GM12878 (cell line): ENCODE measurements at regions not wholly inside any gene's neighbourhood (a gene's known extent, or its start where the extent isn't known, plus 50 kb on each side); places are given as distances from the start of the nearest gene placed in this dataset.

ENCODE experiments used
- ATAC-seq: fragments of 200-7000 bp; cut with Tn5 transposase; 3 replicates; pipeline ENCODE4 v1.9.1; 2020; ENCODE audit warnings: mild to moderate bottlenecking, moderate library complexity
- BruUV-seq: library from RNA; stranded (reverse); fragments of 400-500 nt; replicated peaks from 2 replicates; lab custom pipeline; 2021; lab: Mats Ljungman, UMichigan
- CTCF ChIA-PET: fragments of 300-600 bp; sonication (Branson Sonifier 250); formaldehyde crosslinking; extraction: SDS; loops from one replicate; lab custom pipeline; 2021; ENCODE audit warnings: inconsistent platforms; lab: Yijun Ruan, JAX
- POLR2A ChIA-PET: fragments of 350-600 bp; formaldehyde crosslinking; extraction: SDS; loops from one replicate; lab custom pipeline; 2021; ENCODE audit warnings: inconsistent platforms; lab: Charles Lee
- RAD21 ChIA-PET: fragments of 300-600 bp; sonication (Branson Sonifier 250); formaldehyde crosslinking; loops from one replicate; lab custom pipeline; 2023; ENCODE audit warnings: antibody characterized with exemption; ENCODE audit not compliant: unreplicated experiment; lab: Charles Lee
- SMC1A ChIA-PET: fragments of 300-600 bp; sonication (Branson Sonifier 250); formaldehyde crosslinking; loops from one replicate; lab custom pipeline; 2023; ENCODE audit not compliant: unreplicated experiment, uncharacterized antibody; lab: Charles Lee
- DNase-seq: peaks from one replicate; pipeline ENCODE4 v3.0.0-alpha.2; 2011; ENCODE audit warnings: low read depth, low spot score
- FAIRE-seq: peaks from 3 replicates; lab custom pipeline; 2011; peaks lifted over from hg19 to GRCh38; lab: Jason Lieb, UNC
- H2AFZ ChIP-seq: 2 replicates; pipeline ENCODE4 v1.6.0; 2011; ENCODE audit warnings: low read depth, low read length, control low read depth; ENCODE audit not compliant: control insufficient read depth
- H3K27ac ChIP-seq: 2 replicates; pipeline ENCODE4 v1.5.1; 2011; ENCODE audit warnings: control low read depth; ENCODE audit not compliant: control insufficient read depth, insufficient read depth
- H3K27me3 ChIP-seq, 2 experiments: replicated peaks in 1 of 2; 2 replicates each; pipeline versions ENCODE4 v1.6.0 to v1.6.1; 2011; ENCODE audit warnings: low read length in 1 of 2; ENCODE audit not compliant: control insufficient read depth in 2 of 2, insufficient read depth in 2 of 2
- H3K36me3 ChIP-seq, 2 experiments: 2 replicates each; pipeline ENCODE4 v1.5.1; 2011; ENCODE audit warnings: low read length in 1 of 2; ENCODE audit not compliant: control insufficient read depth in 2 of 2, insufficient read depth in 2 of 2
- H3K4me1 ChIP-seq: 2 replicates; pipeline ENCODE4 v1.6.1; 2011; ENCODE audit warnings: mild to moderate bottlenecking, low read length, moderate library complexity, mixed read lengths; ENCODE audit not compliant: control insufficient read depth, insufficient read depth
- H3K4me2 ChIP-seq: 2 replicates; pipeline ENCODE4 v1.6.0; 2011; ENCODE audit warnings: control low read depth; ENCODE audit not compliant: control insufficient read depth, insufficient read depth
- H3K4me3 ChIP-seq: fragments of 200-600 bp; sonication (generic); 2 replicates; pipeline ENCODE4 v1.5.1; 2016
- H3K79me2 ChIP-seq: 2 replicates; pipeline ENCODE4 v1.6.0; 2011; ENCODE audit warnings: low read length; ENCODE audit not compliant: control insufficient read depth, insufficient read depth
- H3K9ac ChIP-seq: 2 replicates; pipeline ENCODE4 v1.8.0; 2011; ENCODE audit warnings: low read length, control low read depth, mixed read lengths; ENCODE audit not compliant: control insufficient read depth, insufficient read depth
- H3K9me3 ChIP-seq: replicated peaks from 3 replicates; pipeline ENCODE4 v1.5.1; 2011; ENCODE audit warnings: mild to moderate bottlenecking, low read length; ENCODE audit not compliant: control insufficient read depth, insufficient read depth
- H4K20me1 ChIP-seq: 2 replicates; pipeline ENCODE4 v1.6.0; 2011; ENCODE audit not compliant: control insufficient read depth, insufficient read depth
- ASH2L ChIP-seq: fragments of 300-600, 200-600 bp; sonication (generic); IDR thresholded peaks from 2 replicates; pipeline ENCODE4 v1.6.1; 2017; ENCODE audit warnings: low read depth, mild to moderate bottlenecking, borderline replicate concordance
- BHLHE40 ChIP-seq, 2 experiments: fragments of 450-650 bp in 1 of 2; IDR thresholded peaks; 2 replicates each; pipeline ENCODE4 v1.6.1; 2011 to 2017; ENCODE audit warnings: low read depth in 2 of 2, borderline replicate concordance in 1 of 2, improper control_type of control experiment in 1 of 2, low read length in 1 of 2, mild to moderate bottlenecking in 1 of 2
- CREB1 ChIP-seq: IDR thresholded peaks from 2 replicates; pipeline ENCODE4 v1.6.1; 2012; ENCODE audit warnings: low read depth, mild to moderate bottlenecking, inconsistent platforms
- EED ChIP-seq: sonication (generic); IDR thresholded peaks from 2 replicates; pipeline ENCODE4 v1.6.1; 2016; ENCODE audit warnings: antibody characterized with exemption, low read depth
- HDAC6 ChIP-seq: fragments of 200-600 bp; sonication (generic); IDR thresholded peaks from one replicate; pipeline ENCODE4 v1.8.0; 2017; ENCODE audit warnings: antibody characterized with exemption; ENCODE audit not compliant: unreplicated experiment
- WGBS: methylation state at CpG from one replicate; pipeline ENCODE4 v1.1.6; 2016; ENCODE audit warnings: low lambda C conversion rate; ENCODE audit not compliant: insufficient replicate concordance, insufficient coverage; ENCODE audit errors: missing lambda C conversion rate; 5-methylcytosine and 5-hydroxymethylcytosine counted together
- in situ Hi-C: fragments of 300-500 bp; cut with MboI; formaldehyde crosslinking; loops from 9 replicates; pipeline ENCODE4 v1.14.3; 2018; ENCODE audit warnings: mixed read lengths
- intact Hi-C: fragments of 100-400 bp; cut with micrococcal nuclease; formaldehyde crosslinking; loops from one replicate; pipeline ENCODE4 v1.14.2; 2022; ENCODE audit not compliant: unreplicated experiment
- TF ChIP-seq, protein P1 (sequence below): fragments of 450-650 bp; formaldehyde crosslinking; IDR thresholded peaks from 2 replicates; pipeline ENCODE4 v1.4.0; 2022; ENCODE audit warnings: mild to moderate bottlenecking, moderate library complexity

DNA sequence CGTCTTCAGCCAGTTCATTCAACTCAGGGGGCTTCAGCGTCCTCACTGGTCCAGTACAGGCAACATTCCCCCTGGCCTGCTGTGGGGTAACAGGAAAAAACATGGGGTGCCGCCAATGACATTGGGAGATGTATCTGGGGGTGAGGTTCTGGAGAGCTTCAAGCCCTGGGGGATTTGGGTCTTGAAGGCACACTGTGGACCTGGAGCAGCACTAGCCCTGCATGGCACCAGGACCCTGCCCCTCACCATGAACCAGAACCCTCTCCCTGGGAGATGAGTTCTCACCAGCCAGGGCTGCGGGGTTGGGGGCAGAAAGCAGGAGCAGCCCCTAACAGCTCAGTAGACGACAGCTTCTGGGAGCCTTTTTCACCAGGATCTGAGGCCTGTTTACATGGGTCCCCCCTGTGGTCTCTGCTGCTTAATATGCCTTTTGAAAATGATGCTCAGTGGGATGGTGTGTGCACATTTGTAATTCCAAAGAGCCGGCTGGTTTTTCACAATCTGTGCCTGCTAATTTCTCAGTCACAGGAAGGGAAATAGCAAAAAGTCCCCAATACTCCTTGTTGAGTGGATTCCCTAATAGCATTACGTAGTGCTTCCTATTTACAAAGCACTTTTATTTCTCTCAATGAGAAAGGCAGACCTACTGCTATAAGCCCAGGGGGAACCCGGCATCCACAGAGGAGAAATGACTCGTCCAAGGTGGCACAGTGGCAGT lies 509.5 kb downstream of the RPS24 start:
- in situ Hi-C loops = no loop called here
- ChIA-PET SMC1A (no interaction called here), RAD21 (interaction anchor here (0.5 kb wide), 1 partner anchor 514 kb away, joined by 3 read pairs; no protein-coding TSS in a partner anchor), CTCF (interaction anchor here (0.9 kb wide), 1 partner anchor 111 kb away, joined by 3 read pairs; no protein-coding TSS in a partner anchor), POLR2A (no interaction called here)
- DNase-seq (no peak), ATAC-seq (no peak), FAIRE-seq (no peak)
- no peak overlapping the region for H3K4me2 ChIP-seq
- no peaks in the 10 kb centered on the region for H3K79me2 ChIP-seq
- H3K27me3 ChIP-seq = no peaks in the 10 kb centered on the region; a peak in 3 of 4 replicates
- H3K9me3 ChIP-seq = no peaks in the 10 kb centered on the region
- no peaks in the 10 kb centered on the region for H3K36me3 ChIP-seq
- H3K9ac ChIP-seq = no peak overlapping the region
- WGBS = 11% methylated on average over 9 of the region's 9 CpGs
- no peak overlapping the region for H3K27ac ChIP-seq
- H3K4me3 ChIP-seq = no peak overlapping the region
- H3K4me1 ChIP-seq = no peaks in the 10 kb centered on the region
- no peak overlapping the region for H2AFZ ChIP-seq
- no TSS peak for BruUV-seq
- no peaks in the 10 kb centered on the region for H4K20me1 ChIP-seq
- TF ChIP-seq CREB1 (no peak), ASH2L (no peak), HDAC6 (no peak), BHLHE40 (IDR thresholded peaks at IDR 0.05; ENCODE audit: borderline replicate concordance in 1 of 2, low read depth in 2 of 2, low read length in 1 of 2) (no peak), EED (no peak)
- TF ChIP-seq, protein P1, sequence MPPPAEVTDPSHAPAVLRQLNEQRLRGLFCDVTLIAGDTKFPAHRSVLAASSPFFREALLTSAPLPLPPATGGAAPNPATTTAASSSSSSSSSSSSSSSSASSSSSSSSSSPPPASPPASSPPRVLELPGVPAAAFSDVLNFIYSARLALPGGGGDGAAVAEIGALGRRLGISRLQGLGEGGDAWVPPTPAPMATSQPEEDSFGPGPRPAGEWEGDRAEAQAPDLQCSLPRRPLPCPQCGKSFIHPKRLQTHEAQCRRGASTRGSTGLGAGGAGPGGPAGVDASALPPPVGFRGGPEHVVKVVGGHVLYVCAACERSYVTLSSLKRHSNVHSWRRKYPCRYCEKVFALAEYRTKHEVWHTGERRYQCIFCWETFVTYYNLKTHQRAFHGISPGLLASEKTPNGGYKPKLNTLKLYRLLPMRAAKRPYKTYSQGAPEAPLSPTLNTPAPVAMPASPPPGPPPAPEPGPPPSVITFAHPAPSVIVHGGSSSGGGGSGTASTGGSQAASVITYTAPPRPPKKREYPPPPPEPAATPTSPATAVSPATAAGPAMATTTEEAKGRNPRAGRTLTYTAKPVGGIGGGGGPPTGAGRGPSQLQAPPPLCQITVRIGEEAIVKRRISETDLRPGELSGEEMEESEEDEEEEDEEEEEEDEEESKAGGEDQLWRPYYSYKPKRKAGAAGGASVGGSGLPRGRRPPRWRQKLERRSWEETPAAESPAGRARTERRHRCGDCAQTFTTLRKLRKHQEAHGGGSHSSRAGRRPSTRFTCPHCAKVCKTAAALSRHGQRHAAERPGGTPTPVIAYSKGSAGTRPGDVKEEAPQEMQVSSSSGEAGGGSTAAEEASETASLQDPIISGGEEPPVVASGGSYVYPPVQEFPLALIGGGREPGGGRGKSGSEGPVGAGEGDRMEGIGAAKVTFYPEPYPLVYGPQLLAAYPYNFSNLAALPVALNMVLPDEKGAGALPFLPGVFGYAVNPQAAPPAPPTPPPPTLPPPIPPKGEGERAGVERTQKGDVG = no peak
- TF ChIP-seq, all 136 proteins: peak for 0
- intact Hi-C loops = no loop called here
